Endothelial cell of umbilical vein (primary cell): ENCODE measurements at regions not wholly inside any gene's neighbourhood (a gene's known extent, or its start where the extent isn't known, plus 50 kb on each side); places are given as distances from the start of the nearest gene placed in this dataset.

Experiments
- BruUV-seq: library from RNA; stranded (reverse); fragments of 400-500 nt; replicated peaks from 2 replicates; lab custom pipeline; 2021; lab: Mats Ljungman, UMichigan
- CTCF ChIA-PET: fragments of 300-600, 350-600 bp; sonication (Branson Sonifier 250); formaldehyde crosslinking; loops from one replicate; lab custom pipeline; 2021; ENCODE audit warnings: antibody characterized with exemption, inconsistent platforms; lab: Charles Lee
- POLR2A ChIA-PET: fragments of 300-600, 350-600 bp; sonication (Branson Sonifier 250); formaldehyde crosslinking; loops from one replicate; lab custom pipeline; 2021; ENCODE audit warnings: antibody characterized with exemption, inconsistent platforms; lab: Charles Lee
- DNase-seq: peaks from one replicate; pipeline ENCODE4 v3.0.0-alpha.2; 2011; ENCODE audit warnings: low read depth, low spot score
- FAIRE-seq: peaks from 2 replicates; lab custom pipeline; 2011; peaks lifted over from hg19 to GRCh38; lab: Jason Lieb, UNC
- H2AFZ ChIP-seq: 2 replicates; pipeline ENCODE4 v1.6.0; 2012; ENCODE audit warnings: low read depth, low read length, control low read depth, inconsistent platforms
- H3K27ac ChIP-seq: 2 replicates; pipeline ENCODE4 v1.5.1; 2011; ENCODE audit warnings: low read depth, mild to moderate bottlenecking, control low read depth, low read length, moderate library complexity; ENCODE audit not compliant: insufficient read depth
- H3K27me3 ChIP-seq, 2 experiments: 2 replicates each; pipeline versions ENCODE4 v1.6.0 to v1.6.1; 2011; ENCODE audit warnings: low read length in 2 of 2, mixed read lengths in 1 of 2; ENCODE audit not compliant: control insufficient read depth in 2 of 2, insufficient read depth in 2 of 2
- H3K36me3 ChIP-seq, 2 experiments: 2 replicates in 1 of 2; 3 replicates in 1 of 2; pipeline ENCODE4 v1.5.1; 2011; ENCODE audit warnings: low read length in 2 of 2, mild to moderate bottlenecking in 1 of 2, moderate library complexity in 1 of 2; ENCODE audit not compliant: control insufficient read depth in 2 of 2, insufficient read depth in 2 of 2; ENCODE audit errors: extremely low read depth in 1 of 2
- H3K4me1 ChIP-seq: 3 replicates; pipeline ENCODE4 v1.5.1; 2011; ENCODE audit warnings: mild to moderate bottlenecking, low read length; ENCODE audit not compliant: control insufficient read depth, insufficient read depth; ENCODE audit errors: extremely low read depth
- H3K4me2 ChIP-seq: 2 replicates; pipeline ENCODE4 v1.6.1; 2011; ENCODE audit warnings: low read length, control low read depth, mixed read lengths; ENCODE audit not compliant: insufficient read depth
- H3K4me3 ChIP-seq, 3 experiments: fragments of 200-600 bp in 1 of 3; sonication (generic), shearing (Covaris generic) in 1 of 3; replicated peaks in 1 of 3; 2 replicates each; pipeline ENCODE4 v1.5.1; 2011 to 2016; ENCODE audit warnings: control low read depth in 3 of 3, low read length in 3 of 3, mild to moderate bottlenecking in 2 of 3, inconsistent platforms in 1 of 3, low read depth in 1 of 3, moderate library complexity in 1 of 3; ENCODE audit not compliant: insufficient read depth in 1 of 3
- H3K79me2 ChIP-seq: 2 replicates; pipeline ENCODE4 v1.6.0; 2012; ENCODE audit warnings: low read length, inconsistent platforms; ENCODE audit not compliant: control insufficient read depth, insufficient read depth
- H3K9ac ChIP-seq: replicated peaks from 2 replicates; pipeline ENCODE3; 2011; ENCODE audit warnings: low read length, control low read depth; ENCODE audit not compliant: insufficient read depth; ENCODE audit errors: extremely low read depth
- H3K9me1 ChIP-seq: replicated peaks from 3 replicates; pipeline ENCODE4 v1.6.0; 2011; ENCODE audit warnings: mild to moderate bottlenecking, low read length; ENCODE audit not compliant: control insufficient read depth, insufficient read depth; ENCODE audit errors: extremely low read depth
- H3K9me3 ChIP-seq: replicated peaks from 2 replicates; pipeline ENCODE4 v1.5.1; 2012; ENCODE audit warnings: low read length, inconsistent platforms; ENCODE audit not compliant: control insufficient read depth, insufficient read depth
- H4K20me1 ChIP-seq: replicated peaks from 2 replicates; pipeline ENCODE3; 2011; ENCODE audit warnings: mild to moderate bottlenecking, low read length; ENCODE audit not compliant: control insufficient read depth, insufficient read depth; ENCODE audit errors: extremely low read depth
- EZH2 ChIP-seq: IDR thresholded peaks from 2 replicates; pipeline ENCODE4 v1.6.1; 2012; ENCODE audit warnings: borderline replicate concordance, low read depth, mild to moderate bottlenecking, moderate library complexity, low read length, inconsistent platforms; ENCODE audit not compliant: severe bottlenecking
- FOS ChIP-seq: IDR thresholded peaks from 2 replicates; pipeline ENCODE4 v1.6.1; 2011; ENCODE audit warnings: mild to moderate bottlenecking, low read length, moderate library complexity, borderline replicate concordance; ENCODE audit not compliant: insufficient read depth
- GATA2 ChIP-seq: IDR thresholded peaks from 2 replicates; pipeline ENCODE4 v1.7.0; 2011; ENCODE audit warnings: low read depth, mild to moderate bottlenecking, moderate library complexity, mixed read lengths, low read length; ENCODE audit not compliant: insufficient read length, insufficient read depth
- JUN ChIP-seq: IDR thresholded peaks from 2 replicates; pipeline ENCODE4 v1.6.1; 2011; ENCODE audit warnings: borderline replicate concordance, low read depth; ENCODE audit not compliant: insufficient read length, insufficient read depth
- MYC ChIP-seq: IDR thresholded peaks from one replicate; pipeline ENCODE4 v1.6.1; 2011; ENCODE audit warnings: mild to moderate bottlenecking, low read depth, low read length
- POLR2A ChIP-seq: IDR thresholded peaks from 2 replicates; pipeline ENCODE4 v1.6.1; 2012; ENCODE audit warnings: low read depth, mild to moderate bottlenecking, control low read depth, low read length
- POLR2AphosphoS5 ChIP-seq: IDR thresholded peaks from 2 replicates; pipeline ENCODE4 v1.6.1; 2012; ENCODE audit warnings: low read depth, mild to moderate bottlenecking, control low read depth, low read length, moderate library complexity; ENCODE audit not compliant: insufficient read depth
- dilution Hi-C: fragments of 300-500 bp; cut with MboI; formaldehyde crosslinking; loops from one replicate; pipeline ENCODE4 v1.15.0; 2019; ENCODE audit warnings: low sequenced_read_pairs; ENCODE audit not compliant: extremely low pct_ligation_motif_present
- intact Hi-C: fragments of 100-400 bp; cut with micrococcal nuclease; formaldehyde crosslinking; loops from one replicate; pipeline ENCODE4 v1.10.0; 2022
- TF ChIP-seq, protein P1 (sequence below), 2 donors: IDR thresholded peaks; 1 replicate in 1 of 2; 2 replicates in 1 of 2; pipeline ENCODE4 v1.5.1; 2011; ENCODE audit warnings: low read length in 2 of 2, mild to moderate bottlenecking in 2 of 2, moderate library complexity in 2 of 2, control low read depth in 1 of 2, inconsistent platforms in 1 of 2, low read depth in 1 of 2; ENCODE audit not compliant: insufficient read depth in 1 of 2; ENCODE audit errors: extremely low read depth in 1 of 2
- TF ChIP-seq, protein P2 (sequence below): IDR thresholded peaks from 2 replicates; pipeline ENCODE4 v1.6.1; 2011; ENCODE audit not compliant: insufficient read depth, insufficient read length

DNA sequence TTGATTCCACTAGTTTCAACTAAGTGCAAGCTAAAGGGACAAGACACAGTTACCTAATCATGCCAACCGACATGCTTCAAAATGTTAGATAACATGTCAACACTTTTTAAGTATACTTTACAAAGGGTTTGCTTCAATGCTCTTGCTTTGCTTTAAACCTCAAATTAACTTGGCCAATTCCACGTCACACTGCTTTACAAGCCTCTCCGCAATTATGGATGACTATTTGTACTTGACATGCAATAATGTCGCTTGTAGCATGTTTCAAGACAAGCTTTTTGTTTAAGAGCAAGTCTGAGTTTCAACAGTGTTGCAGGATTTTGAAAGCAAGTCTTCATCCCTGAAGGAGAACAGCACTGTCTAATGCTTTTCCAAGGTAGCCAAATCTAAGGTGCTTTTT lies 86.9 kb downstream of the CNTN3 start:
- ChIA-PET POLR2A (no interaction called here), CTCF (no interaction called here)
- Histone ChIP-seq H3K27me3 (no peaks in the 10 kb centered on the region), H2AFZ (no peak overlapping the region), H3K79me2 (no peaks in the 10 kb centered on the region), H4K20me1 (no peaks in the 10 kb centered on the region), H3K4me3 (no peak overlapping the region), H3K9me3 (peaks cover 5% of the 10 kb centered on the region), H3K9me1 (no peaks in the 10 kb centered on the region), H3K36me3 (no peaks in the 10 kb centered on the region), H3K27ac (no peak overlapping the region), H3K9ac (no peak overlapping the region), H3K4me2 (no peak overlapping the region), H3K4me1 (no peaks in the 10 kb centered on the region)
- intact Hi-C loops = no loop called here
- TF ChIP-seq FOS = no peak
- TF ChIP-seq POLR2A = no peak
- TF ChIP-seq POLR2AphosphoS5 = no peak
- no peak for TF ChIP-seq MYC
- TF ChIP-seq EZH2 = no peak
- no peak for TF ChIP-seq GATA2
- TF ChIP-seq, protein P1, sequence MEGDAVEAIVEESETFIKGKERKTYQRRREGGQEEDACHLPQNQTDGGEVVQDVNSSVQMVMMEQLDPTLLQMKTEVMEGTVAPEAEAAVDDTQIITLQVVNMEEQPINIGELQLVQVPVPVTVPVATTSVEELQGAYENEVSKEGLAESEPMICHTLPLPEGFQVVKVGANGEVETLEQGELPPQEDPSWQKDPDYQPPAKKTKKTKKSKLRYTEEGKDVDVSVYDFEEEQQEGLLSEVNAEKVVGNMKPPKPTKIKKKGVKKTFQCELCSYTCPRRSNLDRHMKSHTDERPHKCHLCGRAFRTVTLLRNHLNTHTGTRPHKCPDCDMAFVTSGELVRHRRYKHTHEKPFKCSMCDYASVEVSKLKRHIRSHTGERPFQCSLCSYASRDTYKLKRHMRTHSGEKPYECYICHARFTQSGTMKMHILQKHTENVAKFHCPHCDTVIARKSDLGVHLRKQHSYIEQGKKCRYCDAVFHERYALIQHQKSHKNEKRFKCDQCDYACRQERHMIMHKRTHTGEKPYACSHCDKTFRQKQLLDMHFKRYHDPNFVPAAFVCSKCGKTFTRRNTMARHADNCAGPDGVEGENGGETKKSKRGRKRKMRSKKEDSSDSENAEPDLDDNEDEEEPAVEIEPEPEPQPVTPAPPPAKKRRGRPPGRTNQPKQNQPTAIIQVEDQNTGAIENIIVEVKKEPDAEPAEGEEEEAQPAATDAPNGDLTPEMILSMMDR (IDR thresholded peaks at IDR 0.05; ENCODE audit: extremely low read depth in 1 of 2, insufficient read depth in 1 of 2, low read depth in 1 of 2, low read length in 2 of 2) = no peak
- TF ChIP-seq, protein P2, sequence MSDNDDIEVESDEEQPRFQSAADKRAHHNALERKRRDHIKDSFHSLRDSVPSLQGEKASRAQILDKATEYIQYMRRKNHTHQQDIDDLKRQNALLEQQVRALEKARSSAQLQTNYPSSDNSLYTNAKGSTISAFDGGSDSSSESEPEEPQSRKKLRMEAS = no peak
- TF ChIP-seq JUN = no peak
- BruUV-seq = no TSS peak
- FAIRE-seq (no peak), DNase-seq (no peak)
- dilution Hi-C loops = no loop called here
